ENCODE measurements at regions not wholly inside any gene's neighbourhood (a gene's known extent, or its start where the extent isn't known, plus 50 kb on each side); places are given as distances from the start of the nearest gene placed in this dataset.
"Not testable (repeated sequence)": the region's sequence is repeated elsewhere in the genome, so short reads cannot be mapped to it uniquely, and the experiment has no call there.

DNA sequence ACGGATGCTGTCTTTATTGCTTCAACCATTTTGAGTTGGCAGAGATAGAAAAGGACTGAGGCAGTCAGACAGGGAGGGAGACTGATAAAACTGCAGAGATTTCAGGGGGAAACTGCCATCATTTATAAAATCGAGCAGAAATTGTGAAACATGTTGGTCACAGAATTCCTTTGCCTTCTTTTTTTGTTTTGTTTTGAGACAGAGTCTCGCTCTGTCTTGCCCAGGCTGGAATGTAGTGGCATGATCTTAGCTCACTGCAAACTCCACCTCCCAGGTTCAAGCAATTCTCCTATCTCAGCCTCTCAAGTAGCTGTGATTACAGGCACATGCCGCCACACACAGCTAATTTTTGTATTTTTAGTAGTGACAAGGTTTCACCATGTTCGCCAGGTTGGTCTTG, 273.7 kb upstream of the USP9Y start:
- POLR2A ChIA-PET, result no interaction called here
- H3K27ac Mint-ChIP-seq, result no peak overlapping the region
- no peaks in the 10 kb centered on the region for H3K27me3 Mint-ChIP-seq
- H3K4me3 Mint-ChIP-seq, result no peak overlapping the region
- ATAC-seq (no peak), DNase-seq (no peak)
- TF ChIP-seq CTCF (IDR thresholded peaks at IDR 0.05), result no peak
- intact Hi-C loops (cut with micrococcal nuclease), result no loop called here
- no peaks in the 10 kb centered on the region for H3K9me3 Mint-ChIP-seq
- H3K4me1 Mint-ChIP-seq (ENCODE audit: low read depth), result peaks cover 2% of the 10 kb centered on the region
- no peaks in the 10 kb centered on the region for H3K36me3 Mint-ChIP-seq (ENCODE audit: low read depth)
- CTCF ChIA-PET, result no interaction called here

GRCh38 chrY:12431546-12431945, 269.5 kb upstream of the USP9Y start:
- DNase-seq (no peak), ATAC-seq (no peak)
- intact Hi-C loops (cut with micrococcal nuclease), result no loop called here
- H3K36me3 Mint-ChIP-seq (ENCODE audit: low read depth), result no peaks in the 10 kb centered on the region
- H3K9me3 Mint-ChIP-seq, result no peaks in the 10 kb centered on the region
- TF ChIP-seq CTCF (IDR thresholded peaks at IDR 0.05), result no peak
- POLR2A ChIA-PET, result no interaction called here
- H3K4me1 Mint-ChIP-seq (ENCODE audit: low read depth), result no peaks in the 10 kb centered on the region
- no peaks in the 10 kb centered on the region for H3K27me3 Mint-ChIP-seq
- no peak overlapping the region for H3K4me3 Mint-ChIP-seq
- CTCF ChIA-PET, result no interaction called here
- H3K27ac Mint-ChIP-seq, result no peak overlapping the region

DNA sequence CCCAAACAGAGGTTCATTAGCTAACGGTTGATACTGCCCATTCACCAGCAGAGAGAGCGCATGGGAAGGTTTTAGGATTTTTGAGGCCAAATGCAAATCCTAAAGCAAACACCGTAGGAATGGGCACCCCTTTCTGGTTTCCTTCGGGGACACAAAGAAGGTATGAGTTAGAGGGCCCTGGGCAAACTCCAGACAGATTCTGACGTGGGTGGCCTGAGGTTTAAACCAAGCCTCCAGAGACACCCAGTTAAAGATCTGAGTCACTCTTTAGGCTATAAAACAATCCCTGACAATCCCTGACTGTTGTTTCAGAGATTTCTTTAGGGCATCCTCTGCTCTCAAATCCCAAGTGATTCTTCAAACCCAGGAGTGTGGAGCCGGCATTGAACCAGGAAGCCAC, 262.2 kb upstream of the USP9Y start:
- H3K27me3 Mint-ChIP-seq; CTCF ChIA-PET; H3K9me3 Mint-ChIP-seq; H3K4me3 Mint-ChIP-seq; intact Hi-C loops (cut with micrococcal nuclease); H3K27ac Mint-ChIP-seq; H3K36me3 Mint-ChIP-seq (ENCODE audit: low read depth); ATAC-seq; H3K4me1 Mint-ChIP-seq (ENCODE audit: low read depth); POLR2A ChIA-PET; DNase-seq: not testable (repeated sequence)

DNA sequence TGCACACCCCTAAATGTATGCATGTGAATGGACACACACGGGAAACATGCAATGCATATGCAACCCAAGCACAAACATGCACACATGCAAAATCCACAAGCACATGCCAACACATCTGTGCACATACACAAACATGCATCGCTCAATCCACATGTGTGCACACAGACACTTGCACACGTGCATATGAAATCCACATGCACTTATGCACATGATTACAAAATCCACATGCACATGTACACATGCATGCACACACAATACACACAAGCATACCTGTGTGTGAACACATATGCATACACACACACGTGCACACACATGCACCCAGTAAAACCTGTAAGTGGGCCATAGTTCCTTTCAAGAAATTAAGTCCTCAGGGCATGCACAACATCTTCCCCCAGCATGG, 256.8 kb upstream of the USP9Y start:
- POLR2A ChIA-PET, result no interaction called here
- no peak for DNase-seq
- Mint-ChIP-seq H3K4me1 (ENCODE audit: low read depth) (no peaks in the 10 kb centered on the region), H3K27me3 (no peaks in the 10 kb centered on the region), H3K4me3 (no peak overlapping the region), H3K9me3 (no peaks in the 10 kb centered on the region), H3K36me3 (ENCODE audit: low read depth) (no peaks in the 10 kb centered on the region), H3K27ac (no peak overlapping the region)
- intact Hi-C loops (cut with micrococcal nuclease), result no loop called here
- no peak for ATAC-seq
- no peak for TF ChIP-seq CTCF (IDR thresholded peaks at IDR 0.05)
- CTCF ChIA-PET, result no interaction called here

DNA sequence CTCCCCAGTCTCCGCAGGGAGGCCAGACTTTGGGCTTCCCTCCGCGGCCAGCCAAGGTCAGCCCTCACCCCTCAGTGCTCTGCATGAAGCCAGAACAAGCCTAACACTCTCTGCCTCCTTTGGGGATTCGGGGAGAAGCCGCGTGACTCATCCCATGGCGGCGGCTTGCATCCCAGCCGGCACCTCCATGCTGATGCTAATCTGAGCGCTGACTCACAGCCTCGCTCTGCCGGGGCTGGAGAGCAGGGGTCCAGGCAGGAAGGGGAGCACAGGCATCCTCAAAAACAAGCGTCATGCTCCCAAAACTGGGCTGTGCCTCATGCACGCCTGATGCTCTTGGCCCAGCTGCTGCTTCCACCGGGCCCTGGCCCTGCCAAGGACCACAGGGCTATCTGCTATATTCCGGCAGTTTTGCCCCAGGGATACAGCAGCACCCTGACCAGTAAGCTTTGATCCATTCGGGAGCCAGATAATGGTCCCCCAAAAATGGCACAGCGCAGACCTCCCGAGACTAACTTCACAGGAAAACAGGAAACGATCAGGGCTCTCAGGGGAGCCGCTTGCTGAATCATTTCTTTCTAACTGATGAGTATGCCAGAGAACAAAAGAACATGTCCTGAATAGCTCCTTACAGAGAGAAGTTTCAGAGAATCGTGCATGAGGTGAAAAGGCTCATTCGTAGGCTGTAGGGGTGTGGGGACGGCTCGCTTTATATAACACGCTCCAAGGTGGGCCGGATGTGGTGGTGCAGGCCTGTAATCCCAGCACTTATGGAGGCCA, 254.4 kb upstream of the USP9Y start:
- H3K27me3 Mint-ChIP-seq; H3K36me3 Mint-ChIP-seq (ENCODE audit: low read depth); POLR2A ChIA-PET; intact Hi-C loops (cut with micrococcal nuclease); H3K27ac Mint-ChIP-seq; DNase-seq; H3K9me3 Mint-ChIP-seq; CTCF ChIA-PET; H3K4me3 Mint-ChIP-seq; H3K4me1 Mint-ChIP-seq (ENCODE audit: low read depth); ATAC-seq: not testable (repeated sequence)

GRCh38 chrY:12448561-12448960, 252.5 kb upstream of the USP9Y start:
- H3K4me3 Mint-ChIP-seq; H3K27me3 Mint-ChIP-seq; H3K36me3 Mint-ChIP-seq (ENCODE audit: low read depth); DNase-seq; H3K9me3 Mint-ChIP-seq; intact Hi-C loops (cut with micrococcal nuclease); POLR2A ChIA-PET; H3K4me1 Mint-ChIP-seq (ENCODE audit: low read depth); H3K27ac Mint-ChIP-seq; ATAC-seq; CTCF ChIA-PET: not testable (repeated sequence)

DNA sequence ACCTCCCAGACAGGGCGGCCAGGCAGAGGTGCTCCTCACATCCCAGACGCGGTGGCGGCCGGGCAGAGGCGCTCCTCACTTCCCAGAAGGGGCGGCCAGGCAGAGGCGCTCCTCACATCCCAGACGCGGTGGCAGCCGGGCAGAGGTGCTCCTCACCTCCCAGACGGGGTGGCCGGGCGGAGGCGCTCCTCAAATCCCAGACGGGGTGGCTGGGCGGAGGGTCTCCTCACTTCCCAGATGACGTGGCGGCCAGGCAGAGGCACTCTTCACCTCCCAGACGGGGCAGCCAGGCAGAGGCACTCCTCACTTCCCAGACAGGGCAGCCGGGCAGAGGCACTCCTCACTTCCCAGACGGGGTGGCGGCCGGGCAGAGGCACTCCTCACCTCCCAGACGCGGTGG, 247.7 kb upstream of the USP9Y start:
- ATAC-seq; intact Hi-C loops (cut with micrococcal nuclease); CTCF ChIA-PET; H3K4me3 Mint-ChIP-seq; H3K27ac Mint-ChIP-seq; H3K9me3 Mint-ChIP-seq; DNase-seq; H3K36me3 Mint-ChIP-seq (ENCODE audit: low read depth); POLR2A ChIA-PET; H3K4me1 Mint-ChIP-seq (ENCODE audit: low read depth); H3K27me3 Mint-ChIP-seq: not testable (repeated sequence)
